Spleen (tissue), 7 donors: ENCODE measurements at regions not wholly inside any gene's neighbourhood (a gene's known extent, or its start where the extent isn't known, plus 50 kb on each side); places are given as distances from the start of the nearest gene placed in this dataset.

Experiments used
- CTCF ChIP-seq, 11 experiments: fragments of 200-600 bp in 7 of 11; fragments of 450-650 bp in 4 of 11; sonication (generic) in 4 of 11; IDR thresholded peaks in 8 of 11; conservative IDR thresholded peaks in 3 of 11; 1 replicate in 7 of 11; 2 replicates in 4 of 11; pipeline versions ENCODE4 v1.4.0 to v1.8.0; 2016 to 2021; ENCODE audit warnings: antibody characterized with exemption in 11 of 11, inconsistent platforms in 4 of 11, mild to moderate bottlenecking in 1 of 11
- POLR2AphosphoS5 ChIP-seq, 3 donors: sonication (generic); formaldehyde crosslinking; IDR thresholded peaks; one replicate each; pipeline ENCODE4 v1.5.1; 2017; ENCODE audit warnings: antibody characterized with exemption in 3 of 3
- donor health status: DM: no; HTN: no; CAD: no; lungs with moderate emphysema.
- donor health status: DM: no; HTN: no; CAD: no.
- donor health status: DM: no; HTN: no; CAD: no.

- TF ChIP-seq CTCF (IDR thresholded peaks at IDR 0.05 in 8 of 11, conservative IDR thresholded peaks at IDR 0.05 in 3 of 11) (no peak), POLR2AphosphoS5 (IDR thresholded peaks at IDR 0.05) (no peak)
Measured at GRCh38 chr2:122451697-122452096, 696.2 kb downstream of the TSN start.
